OCI-LY1 (cell line): ENCODE measurements at regions not wholly inside any gene's neighbourhood (a gene's known extent, or its start where the extent isn't known, plus 50 kb on each side); places are given as distances from the start of the nearest gene placed in this dataset.

Source experiments
- CTCF ChIP-seq: fragments of 200-600 bp; sonication (generic), shearing (Covaris generic); IDR thresholded peaks from 2 replicates; pipeline ENCODE4 v1.5.1; 2017; ENCODE audit warnings: mild to moderate bottlenecking, antibody characterized with exemption, low read length, moderate library complexity, mixed read lengths
- EZH2 ChIP-seq: fragments of 200-600 bp; sonication (generic), shearing (Covaris generic); IDR thresholded peaks from 2 replicates; pipeline ENCODE4 v1.8.0; 2017; ENCODE audit warnings: borderline replicate concordance, mixed run types, mild to moderate bottlenecking, antibody characterized with exemption, low read length, moderate library complexity, mixed read lengths

GRCh38 chr2:12661489-12661888 is 55.2 kb upstream of the TRIB2 start:
- TF ChIP-seq EZH2 (no peak), CTCF (no peak)
